Activated CD8-positive, alpha-beta T cell treated with anti-CD3 and anti-CD28 coated beads for 36 hours (primary cell): ENCODE measurements at regions not wholly inside any gene's neighbourhood (a gene's known extent, or its start where the extent isn't known, plus 50 kb on each side); places are given as distances from the start of the nearest gene placed in this dataset.
A peak's percentile ranks its signal among the peaks of the same experiment; 100 is the strongest.

Experiments
- ATAC-seq: fragments of 200-7000 bp; cut with Tn5 transposase; one replicate; pipeline ENCODE4 v1.10.0; 2021; ENCODE audit warnings: mild to moderate bottlenecking, moderate library complexity
- CTCF ChIA-PET: fragments of 350-600 bp; sonication (Branson Sonifier 250); formaldehyde crosslinking; loops from one replicate; lab custom pipeline; 2021; ENCODE audit warnings: antibody characterized with exemption; lab: Charles Lee
- POLR2A ChIA-PET: fragments of 350-600 bp; sonication (Branson Sonifier 250); formaldehyde crosslinking; loops from one replicate; lab custom pipeline; 2021; ENCODE audit warnings: antibody characterized with exemption; lab: Charles Lee
- DNase-seq: peaks from one replicate; pipeline ENCODE4 v3.0.0-alpha.2; 2020
- H3K27ac Mint-ChIP-seq: one replicate; pipeline ENCODE4 v1.8.0; 2021; ENCODE audit warnings: mild to moderate bottlenecking, mixed read lengths
- H3K27me3 Mint-ChIP-seq: one replicate; pipeline ENCODE4 v1.8.0; 2021; ENCODE audit warnings: mixed read lengths
- H3K36me3 Mint-ChIP-seq: one replicate; pipeline ENCODE4 v1.8.0; 2021; ENCODE audit warnings: low read depth, mixed read lengths
- H3K4me1 Mint-ChIP-seq: one replicate; pipeline ENCODE4 v1.8.0; 2021; ENCODE audit warnings: low read depth, mixed read lengths
- H3K4me3 Mint-ChIP-seq: one replicate; pipeline ENCODE4 v1.8.0; 2021; ENCODE audit warnings: mild to moderate bottlenecking, moderate library complexity, mixed read lengths
- H3K9me3 Mint-ChIP-seq: one replicate; pipeline ENCODE4 v1.8.0; 2021; ENCODE audit warnings: mixed read lengths
- intact Hi-C: fragments of 100-400 bp; cut with micrococcal nuclease; formaldehyde crosslinking; loops from one replicate; pipeline ENCODE4 v1.10.0; 2022
- TF ChIP-seq, protein P1 (sequence below): fragments of 200-600 bp; IDR thresholded peaks from one replicate; pipeline ENCODE4 v1.8.0; 2022; ENCODE audit warnings: antibody characterized with exemption, mild to moderate bottlenecking

DNA sequence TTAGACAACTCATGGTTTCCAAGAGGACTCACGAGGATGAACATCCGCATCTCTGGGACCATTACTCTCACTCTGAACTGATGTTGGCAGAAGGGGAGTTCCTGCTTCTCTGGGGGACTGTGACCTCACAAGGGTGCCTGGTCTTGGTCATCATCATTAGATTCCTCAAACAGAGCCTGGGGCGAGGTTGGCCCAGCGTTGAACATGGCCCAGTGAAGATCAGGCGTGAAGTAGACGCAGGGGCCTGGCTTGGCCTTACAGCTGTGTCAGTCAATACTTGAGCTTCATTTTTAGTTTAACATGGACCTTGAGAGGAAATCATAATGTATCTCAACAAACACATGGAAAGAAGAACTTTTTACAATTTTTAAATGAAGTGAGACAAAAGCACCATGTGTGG is 617.1 kb downstream of the BRD1 start:
- H3K27ac Mint-ChIP-seq, result no peak overlapping the region
- intact Hi-C loops, result no loop called here
- no peak for ATAC-seq

DNA sequence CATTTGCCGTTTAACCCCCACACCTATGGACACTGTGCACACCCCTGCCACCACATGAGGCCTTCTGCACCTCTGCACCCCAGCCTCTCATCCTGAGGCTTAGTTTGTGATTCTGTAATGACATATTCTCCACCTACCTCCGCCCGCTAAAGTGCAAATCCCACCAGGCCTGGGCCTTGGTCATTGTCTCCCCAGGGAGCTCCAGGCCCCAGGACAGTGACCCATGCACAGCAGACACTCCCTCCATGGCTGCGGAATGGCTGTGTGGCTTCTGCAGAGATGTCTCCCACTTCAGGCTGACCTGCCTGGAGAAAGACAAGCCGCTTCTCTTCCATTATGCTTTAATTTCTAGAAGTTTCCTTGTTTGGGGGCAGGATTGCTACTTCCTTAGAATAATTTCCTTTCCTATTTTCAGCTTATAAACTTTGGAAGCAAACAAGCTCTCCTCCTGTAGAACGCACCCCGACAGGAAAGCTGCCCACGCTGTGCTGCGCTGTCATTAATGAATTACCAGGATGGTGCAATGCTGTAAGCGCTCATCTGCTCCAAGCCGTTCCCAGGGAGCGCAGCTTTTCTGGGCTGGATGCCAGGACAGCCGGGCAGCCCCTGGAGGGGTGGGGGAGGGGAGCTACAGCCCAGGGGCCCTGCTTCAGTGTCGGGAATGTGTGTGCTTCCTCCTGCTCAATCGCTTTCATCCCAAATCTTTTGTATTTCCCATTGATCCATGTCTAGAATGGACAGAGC is 618.0 kb downstream of the BRD1 start:
- no peak for ATAC-seq

More for the DNA sequence above, 617.1 kb downstream of the BRD1 start:
- TF ChIP-seq, protein P1, sequence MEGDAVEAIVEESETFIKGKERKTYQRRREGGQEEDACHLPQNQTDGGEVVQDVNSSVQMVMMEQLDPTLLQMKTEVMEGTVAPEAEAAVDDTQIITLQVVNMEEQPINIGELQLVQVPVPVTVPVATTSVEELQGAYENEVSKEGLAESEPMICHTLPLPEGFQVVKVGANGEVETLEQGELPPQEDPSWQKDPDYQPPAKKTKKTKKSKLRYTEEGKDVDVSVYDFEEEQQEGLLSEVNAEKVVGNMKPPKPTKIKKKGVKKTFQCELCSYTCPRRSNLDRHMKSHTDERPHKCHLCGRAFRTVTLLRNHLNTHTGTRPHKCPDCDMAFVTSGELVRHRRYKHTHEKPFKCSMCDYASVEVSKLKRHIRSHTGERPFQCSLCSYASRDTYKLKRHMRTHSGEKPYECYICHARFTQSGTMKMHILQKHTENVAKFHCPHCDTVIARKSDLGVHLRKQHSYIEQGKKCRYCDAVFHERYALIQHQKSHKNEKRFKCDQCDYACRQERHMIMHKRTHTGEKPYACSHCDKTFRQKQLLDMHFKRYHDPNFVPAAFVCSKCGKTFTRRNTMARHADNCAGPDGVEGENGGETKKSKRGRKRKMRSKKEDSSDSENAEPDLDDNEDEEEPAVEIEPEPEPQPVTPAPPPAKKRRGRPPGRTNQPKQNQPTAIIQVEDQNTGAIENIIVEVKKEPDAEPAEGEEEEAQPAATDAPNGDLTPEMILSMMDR, result no peak
- H3K36me3 Mint-ChIP-seq, result no peaks in the 10 kb centered on the region
- no peak overlapping the region for H3K4me3 Mint-ChIP-seq
- no peaks in the 10 kb centered on the region for H3K9me3 Mint-ChIP-seq
- POLR2A ChIA-PET, result no interaction called here
- DNase-seq, result no peak
- CTCF ChIA-PET, result no interaction called here
- H3K4me1 Mint-ChIP-seq, result no peaks in the 10 kb centered on the region
- H3K27me3 Mint-ChIP-seq, result peaks cover 2% of the 10 kb centered on the region

DNA sequence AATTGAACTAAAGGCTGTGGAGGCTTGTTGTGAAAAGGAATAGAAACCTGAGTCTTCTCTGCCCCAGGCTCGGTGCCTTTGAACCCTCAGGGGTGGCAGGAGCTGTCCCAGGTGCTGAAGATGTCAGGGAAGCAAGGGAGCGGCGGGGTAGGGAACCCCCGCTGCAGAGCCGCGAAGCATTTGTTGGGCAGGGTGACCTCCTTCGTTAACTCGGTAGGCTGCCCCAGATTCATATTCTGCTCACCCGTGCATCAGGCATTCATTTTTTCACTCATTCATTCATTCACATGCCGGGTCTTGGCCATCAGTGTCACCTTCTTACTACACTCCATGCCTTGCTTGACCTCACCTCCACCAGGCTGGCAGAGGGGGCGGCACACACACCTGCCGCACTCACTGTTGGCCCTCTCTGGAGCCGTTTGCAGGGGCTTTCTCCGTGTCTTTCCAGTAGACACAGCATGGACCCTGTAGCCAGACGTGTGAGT is 618.9 kb downstream of the BRD1 start:
- ATAC-seq (no peak), DNase-seq (peak; percentile 9)
- no peaks in the 10 kb centered on the region for H3K27me3 Mint-ChIP-seq
- H3K36me3 Mint-ChIP-seq, result no peaks in the 10 kb centered on the region
- ChIA-PET POLR2A (no interaction called here), CTCF (no interaction called here)
- H3K4me3 Mint-ChIP-seq, result no peak overlapping the region
- H3K9me3 Mint-ChIP-seq, result no peaks in the 10 kb centered on the region
- TF ChIP-seq, protein P1, result no peak
- no peaks in the 10 kb centered on the region for H3K4me1 Mint-ChIP-seq
- intact Hi-C loops, result no loop called here
- H3K27ac Mint-ChIP-seq, result no peak overlapping the region

More for the DNA sequence above, 618.0 kb downstream of the BRD1 start:
- ChIA-PET POLR2A (no interaction called here), CTCF (no interaction called here)
- Mint-ChIP-seq H3K27me3 (no peaks in the 10 kb centered on the region), H3K9me3 (no peaks in the 10 kb centered on the region), H3K27ac (no peak overlapping the region), H3K4me3 (no peak overlapping the region), H3K36me3 (no peaks in the 10 kb centered on the region), H3K4me1 (no peaks in the 10 kb centered on the region)
- TF ChIP-seq, protein P1, result no peak
- intact Hi-C loops, result no loop called here
- DNase-seq, result no peak

DNA sequence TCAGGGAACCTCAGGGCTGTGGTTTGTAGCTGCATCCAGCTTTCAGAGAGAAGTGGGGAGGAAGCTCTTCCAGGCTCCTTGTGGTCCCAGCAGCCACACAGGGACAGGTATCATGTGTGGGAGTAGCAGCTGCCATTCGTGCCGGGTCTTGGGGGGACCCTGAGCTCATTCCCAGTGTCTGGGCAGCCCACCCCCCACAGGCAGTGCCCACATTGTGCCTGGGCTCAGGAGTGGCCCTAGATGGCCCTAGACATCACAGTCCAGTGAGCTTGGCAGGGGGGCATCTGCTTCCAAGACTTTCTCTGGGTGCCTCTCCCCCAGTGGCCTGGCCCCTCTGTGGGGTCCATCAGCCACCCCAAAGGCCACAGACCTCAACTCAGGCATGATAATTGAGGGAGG is 619.7 kb downstream of the BRD1 start:
- intact Hi-C loops, result no loop called here
- DNase-seq, result no peak
- ChIA-PET CTCF (no interaction called here), POLR2A (no interaction called here)
- Mint-ChIP-seq H3K4me1 (no peaks in the 10 kb centered on the region), H3K9me3 (no peaks in the 10 kb centered on the region), H3K4me3 (no peak overlapping the region), H3K36me3 (no peaks in the 10 kb centered on the region), H3K27me3 (no peaks in the 10 kb centered on the region), H3K27ac (no peak overlapping the region)
- no peak for ATAC-seq
- TF ChIP-seq, protein P1, result no peak

DNA sequence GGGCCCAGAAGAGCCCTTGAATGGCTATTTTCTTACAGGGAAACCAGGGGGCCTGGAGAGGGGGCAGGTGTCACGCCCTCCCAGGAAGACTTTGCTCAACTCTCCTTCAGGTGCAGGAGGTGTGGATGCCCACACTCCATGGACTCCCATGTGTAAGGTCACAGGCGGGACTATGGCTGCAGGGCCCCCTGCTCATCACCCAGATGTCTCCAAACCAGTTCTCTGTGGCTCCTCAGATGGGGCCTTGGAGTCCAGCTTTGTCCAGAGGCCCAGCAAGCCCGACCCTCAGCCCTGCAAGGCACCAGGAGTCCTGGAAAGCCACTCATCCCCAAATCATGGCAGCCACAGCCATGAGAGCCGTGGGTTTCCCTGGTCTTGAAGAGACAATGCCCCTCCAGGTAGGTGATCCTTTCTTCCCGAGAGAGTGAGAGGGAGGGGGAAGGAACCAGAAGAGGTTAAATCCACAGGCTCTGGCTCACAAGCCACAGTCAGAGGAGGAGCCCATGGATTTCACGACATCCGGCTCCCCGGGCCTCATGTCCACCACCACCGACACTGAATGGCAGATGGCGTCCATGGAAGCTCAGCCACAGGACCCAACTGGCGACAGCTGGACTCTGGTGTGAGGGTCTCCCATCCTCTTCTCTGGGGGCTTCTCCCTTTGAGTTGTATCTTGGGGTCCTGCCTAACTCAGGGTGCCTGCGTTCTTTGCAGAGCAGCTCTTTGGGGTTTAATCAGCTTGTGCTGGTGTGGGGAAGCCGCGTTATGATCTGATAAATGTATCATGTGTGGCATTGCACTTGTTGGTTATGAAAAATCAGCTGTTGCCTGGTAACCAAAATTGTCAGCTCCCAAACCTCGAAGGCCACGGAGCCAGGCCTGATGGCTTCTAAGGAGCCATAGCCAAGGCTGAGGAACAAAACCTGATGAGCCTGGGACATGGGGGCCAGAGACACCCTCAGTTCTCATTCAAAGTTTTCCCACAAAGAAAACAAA is 620.4 kb downstream of the BRD1 start:
- no peak for DNase-seq
- no peaks in the 10 kb centered on the region for H3K36me3 Mint-ChIP-seq
- no peaks in the 10 kb centered on the region for H3K27me3 Mint-ChIP-seq
- ChIA-PET POLR2A (no interaction called here), CTCF (no interaction called here)
- H3K9me3 Mint-ChIP-seq, result no peaks in the 10 kb centered on the region
- TF ChIP-seq, protein P1, result no peak
- no peak overlapping the region for H3K27ac Mint-ChIP-seq
- intact Hi-C loops, result no loop called here
- H3K4me3 Mint-ChIP-seq, result no peak overlapping the region
- ATAC-seq, result no peak
- H3K4me1 Mint-ChIP-seq, result no peaks in the 10 kb centered on the region
